T-helper 17 cell (primary cell): ENCODE measurements at regions not wholly inside any gene's neighbourhood (a gene's known extent, or its start where the extent isn't known, plus 50 kb on each side); places are given as distances from the start of the nearest gene placed in this dataset.

ENCODE experiments used
- ATAC-seq: fragments of 150-1000 bp; cut with Tn5 transposase; 2 replicates; pipeline ENCODE4 v1.10.0; 2021; ENCODE audit warnings: mild to moderate bottlenecking, moderate library complexity
- DNase-seq, 3 donors: peaks; one replicate each; pipeline versions ENCODE4 v3.0.0 to v3.0.0-alpha.2; 2020 to 2021
- H3K9me3 ChIP-seq: one replicate; pipeline ENCODE4 v1.7.0; 2013; ENCODE audit warnings: low read length, mild to moderate bottlenecking; ENCODE audit not compliant: control insufficient read depth, poor library complexity, severe bottlenecking
- H3K27ac Mint-ChIP-seq: one replicate; pipeline ENCODE4 v1.8.0; 2022; ENCODE audit warnings: mild to moderate bottlenecking, moderate library complexity, mixed read lengths
- H3K27me3 Mint-ChIP-seq: one replicate; pipeline ENCODE4 v1.8.0; 2022; ENCODE audit warnings: mixed read lengths
- H3K36me3 Mint-ChIP-seq: one replicate; pipeline ENCODE4 v1.8.0; 2022; ENCODE audit warnings: low read depth, mixed read lengths
- H3K4me1 Mint-ChIP-seq: one replicate; pipeline ENCODE4 v1.8.0; 2022; ENCODE audit warnings: mild to moderate bottlenecking, mixed read lengths
- H3K4me3 Mint-ChIP-seq: one replicate; pipeline ENCODE4 v1.8.0; 2022; ENCODE audit warnings: mild to moderate bottlenecking, moderate library complexity, mixed read lengths

GRCh38 chr1:57866998-57867397, 443.1 kb upstream of the DAB1 start:
- no peak for ATAC-seq
- Mint-ChIP-seq H3K36me3 (no peaks in the 10 kb centered on the region), H3K27ac (no peak overlapping the region), H3K4me1 (no peaks in the 10 kb centered on the region), H3K4me3 (no peak overlapping the region), H3K27me3 (no peaks in the 10 kb centered on the region)
- no peaks in the 10 kb centered on the region for H3K9me3 ChIP-seq
- DNase-seq, result no peak

DNA sequence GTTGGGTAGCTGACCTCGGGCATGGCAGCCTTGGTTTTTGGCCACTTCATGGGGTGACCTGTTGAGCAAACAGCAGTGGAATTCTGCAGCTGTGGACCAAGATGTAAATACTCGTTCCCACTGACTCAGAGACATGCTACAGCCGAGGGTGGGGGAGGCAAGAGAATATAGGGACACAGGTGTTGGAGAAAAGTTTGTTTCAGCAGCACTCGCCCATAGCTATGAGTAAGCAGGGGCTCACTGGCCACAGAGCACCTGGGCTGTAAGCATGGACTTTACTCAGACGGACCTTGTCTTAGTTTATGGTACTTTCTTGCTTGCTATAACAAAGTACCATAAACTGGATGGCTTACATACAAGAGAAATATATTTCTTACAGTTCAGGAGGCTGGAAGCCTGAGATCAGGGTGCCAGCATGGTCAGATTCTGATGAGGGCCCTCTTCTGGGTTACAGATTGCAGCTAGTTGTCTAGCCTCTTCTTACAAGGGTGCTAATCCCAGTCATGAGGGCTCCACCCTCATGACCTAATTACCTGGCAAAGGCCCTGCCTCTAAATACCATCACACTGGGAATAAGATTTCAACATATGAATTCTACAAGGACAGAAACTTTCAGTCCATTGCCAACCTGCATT, 437.2 kb upstream of the DAB1 start:
- ATAC-seq, result no peak
- no peak for DNase-seq
- Mint-ChIP-seq H3K27me3 (no peaks in the 10 kb centered on the region), H3K4me3 (no peak overlapping the region), H3K36me3 (no peaks in the 10 kb centered on the region), H3K4me1 (no peaks in the 10 kb centered on the region), H3K27ac (no peak overlapping the region)
- H3K9me3 ChIP-seq, result no peaks in the 10 kb centered on the region

- Mint-ChIP-seq H3K27ac (no peak overlapping the region), H3K4me1 (no peaks in the 10 kb centered on the region), H3K36me3 (no peaks in the 10 kb centered on the region), H3K4me3 (no peak overlapping the region), H3K27me3 (no peaks in the 10 kb centered on the region)
- no peaks in the 10 kb centered on the region for H3K9me3 ChIP-seq
- DNase-seq (no peak), ATAC-seq (no peak)
These were observed 436.5 kb upstream of the DAB1 start for GRCh38 chr1:57860325-57860724.

GRCh38 chr1:57858740-57859139, 434.9 kb upstream of the DAB1 start:
- no peak overlapping the region for H3K4me3 Mint-ChIP-seq
- no peak overlapping the region for H3K27ac Mint-ChIP-seq
- no peaks in the 10 kb centered on the region for H3K36me3 Mint-ChIP-seq
- no peaks in the 10 kb centered on the region for H3K9me3 ChIP-seq
- H3K4me1 Mint-ChIP-seq, result no peaks in the 10 kb centered on the region
- no peak for DNase-seq
- no peaks in the 10 kb centered on the region for H3K27me3 Mint-ChIP-seq
- ATAC-seq, result no peak

- DNase-seq (no peak), ATAC-seq (no peak)
- H3K9me3 ChIP-seq, result no peaks in the 10 kb centered on the region
- no peak overlapping the region for H3K4me3 Mint-ChIP-seq
- H3K27ac Mint-ChIP-seq, result no peak overlapping the region
- H3K36me3 Mint-ChIP-seq, result no peaks in the 10 kb centered on the region
- no peaks in the 10 kb centered on the region for H3K4me1 Mint-ChIP-seq
- no peaks in the 10 kb centered on the region for H3K27me3 Mint-ChIP-seq
These were observed 433.9 kb upstream of the DAB1 start for GRCh38 chr1:57857809-57858208.

- peaks cover 6% of the 10 kb centered on the region for H3K27me3 Mint-ChIP-seq
- DNase-seq (no peak), ATAC-seq (no peak)
- no peaks in the 10 kb centered on the region for H3K36me3 Mint-ChIP-seq
- no peaks in the 10 kb centered on the region for H3K9me3 ChIP-seq
- no peaks in the 10 kb centered on the region for H3K4me1 Mint-ChIP-seq
- H3K4me3 Mint-ChIP-seq, result no peak overlapping the region
- no peak overlapping the region for H3K27ac Mint-ChIP-seq
These were observed 430.6 kb upstream of the DAB1 start for GRCh38 chr1:57854436-57854835.

- ATAC-seq, result no peak
- H3K4me3 Mint-ChIP-seq, result no peak overlapping the region
- DNase-seq, result no peak
These were observed 426.5 kb upstream of the DAB1 start for GRCh38 chr1:57850176-57850940.

DNA sequence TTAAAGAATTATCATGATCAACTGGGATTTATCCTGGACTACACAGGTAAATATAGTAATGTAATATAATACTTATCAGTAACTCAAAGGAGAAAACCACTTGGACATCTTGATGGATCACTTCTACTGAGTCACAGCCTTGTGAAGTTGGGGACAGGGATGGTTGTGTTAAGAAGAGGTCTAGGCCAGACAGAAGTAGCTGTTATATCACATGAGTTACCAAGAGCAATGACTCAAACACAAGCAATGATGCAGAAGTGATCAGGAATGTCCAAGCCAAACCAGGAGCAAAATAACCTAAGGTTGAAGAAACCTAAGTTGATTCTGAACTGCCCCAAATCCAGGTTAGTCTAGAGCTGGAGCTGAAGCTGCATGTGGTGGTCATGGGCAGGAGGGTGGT, 424.5 kb upstream of the DAB1 start:
- Mint-ChIP-seq H3K27ac (no peak overlapping the region), H3K4me1 (no peaks in the 10 kb centered on the region), H3K27me3 (peaks cover 6% of the 10 kb centered on the region), H3K36me3 (no peaks in the 10 kb centered on the region), H3K4me3 (no peak overlapping the region)
- no peaks in the 10 kb centered on the region for H3K9me3 ChIP-seq
- DNase-seq (no peak), ATAC-seq (no peak)

More at GRCh38 chr1:57850176-57850940, 426.5 kb upstream of the DAB1 start:
- Mint-ChIP-seq H3K27ac (no peak overlapping the region), H3K36me3 (no peaks in the 10 kb centered on the region), H3K27me3 (peaks cover 6% of the 10 kb centered on the region), H3K4me1 (no peaks in the 10 kb centered on the region)
- H3K9me3 ChIP-seq, result no peaks in the 10 kb centered on the region

DNA sequence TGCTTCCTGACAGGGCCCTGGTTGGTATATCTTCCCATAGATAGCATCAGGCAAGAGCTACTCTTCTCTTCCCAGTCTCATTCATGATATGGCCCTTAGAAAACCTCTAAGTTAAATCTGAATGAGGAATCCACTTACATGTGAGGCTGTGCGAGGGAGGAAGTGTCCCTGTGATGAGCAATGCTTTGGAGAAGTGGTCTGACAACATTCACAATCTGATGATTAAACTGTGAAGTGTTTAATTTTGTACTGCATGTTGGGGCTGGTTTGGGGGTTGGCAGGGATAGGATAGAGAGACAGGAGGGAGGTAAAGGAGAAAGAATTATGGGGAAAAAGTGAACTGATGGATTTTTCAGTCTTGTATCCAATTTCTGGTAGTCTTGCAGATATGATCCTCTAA, 421.2 kb upstream of the DAB1 start:
- Mint-ChIP-seq H3K36me3 (no peaks in the 10 kb centered on the region), H3K4me1 (no peaks in the 10 kb centered on the region), H3K27me3 (no peaks in the 10 kb centered on the region), H3K4me3 (no peak overlapping the region), H3K27ac (no peak overlapping the region)
- ATAC-seq (no peak), DNase-seq (no peak)
- H3K9me3 ChIP-seq, result no peaks in the 10 kb centered on the region

DNA sequence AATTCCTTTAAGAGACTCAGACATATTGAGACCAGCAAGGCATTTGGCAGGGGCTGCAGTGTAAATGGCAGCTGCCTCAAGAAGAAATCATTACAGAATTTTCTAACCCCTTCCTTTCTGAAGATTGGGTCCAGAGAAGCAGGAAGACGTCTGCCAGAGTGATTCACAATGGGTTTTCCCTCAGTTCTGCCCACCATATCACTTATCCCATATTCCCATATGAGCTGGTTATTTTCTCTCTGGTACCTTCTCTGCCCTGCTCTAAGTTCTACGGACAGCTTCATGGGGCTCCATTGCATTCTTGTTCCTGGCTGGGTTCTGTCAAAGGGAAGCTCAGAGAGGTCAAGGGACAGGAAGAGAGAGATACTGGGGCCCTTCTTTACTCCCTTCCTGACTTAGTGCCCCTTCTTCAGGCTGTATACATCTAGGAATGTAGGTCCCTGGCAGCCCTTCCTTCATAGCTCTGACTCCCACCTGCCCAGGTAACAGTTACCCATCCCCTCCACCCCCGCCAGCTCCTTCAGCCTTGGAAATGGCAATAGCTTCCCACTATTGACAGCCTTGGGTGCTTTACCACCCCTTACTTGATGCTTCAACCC, 420.6 kb upstream of the DAB1 start:
- Mint-ChIP-seq H3K4me3 (no peak overlapping the region), H3K4me1 (no peaks in the 10 kb centered on the region), H3K27me3 (no peaks in the 10 kb centered on the region), H3K27ac (no peak overlapping the region), H3K36me3 (no peaks in the 10 kb centered on the region)
- H3K9me3 ChIP-seq, result no peaks in the 10 kb centered on the region
- ATAC-seq (no peak), DNase-seq (no peak)

DNA sequence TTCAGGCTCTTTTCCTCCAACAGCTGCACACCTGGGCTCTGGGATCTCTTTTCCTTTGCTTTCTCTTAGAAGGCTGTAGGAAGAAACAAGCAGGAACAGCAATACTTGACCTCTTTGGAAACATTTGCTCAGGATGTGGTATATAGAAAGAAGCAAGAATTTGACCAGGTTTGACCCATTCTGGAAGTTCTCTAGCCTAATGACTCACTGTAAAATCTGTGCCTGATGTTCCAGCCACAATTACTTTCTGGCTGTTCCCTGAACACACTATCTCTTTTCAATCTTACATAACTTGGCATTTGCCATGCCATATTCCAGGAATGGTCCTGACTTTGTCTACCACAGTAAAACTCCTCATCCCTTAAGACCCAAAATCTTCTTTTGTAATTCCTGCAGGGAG, 419.9 kb upstream of the DAB1 start:
- ATAC-seq (no peak), DNase-seq (no peak)
- no peaks in the 10 kb centered on the region for H3K9me3 ChIP-seq
- Mint-ChIP-seq H3K4me3 (no peak overlapping the region), H3K27me3 (no peaks in the 10 kb centered on the region), H3K4me1 (no peaks in the 10 kb centered on the region), H3K27ac (no peak overlapping the region), H3K36me3 (no peaks in the 10 kb centered on the region)

DNA sequence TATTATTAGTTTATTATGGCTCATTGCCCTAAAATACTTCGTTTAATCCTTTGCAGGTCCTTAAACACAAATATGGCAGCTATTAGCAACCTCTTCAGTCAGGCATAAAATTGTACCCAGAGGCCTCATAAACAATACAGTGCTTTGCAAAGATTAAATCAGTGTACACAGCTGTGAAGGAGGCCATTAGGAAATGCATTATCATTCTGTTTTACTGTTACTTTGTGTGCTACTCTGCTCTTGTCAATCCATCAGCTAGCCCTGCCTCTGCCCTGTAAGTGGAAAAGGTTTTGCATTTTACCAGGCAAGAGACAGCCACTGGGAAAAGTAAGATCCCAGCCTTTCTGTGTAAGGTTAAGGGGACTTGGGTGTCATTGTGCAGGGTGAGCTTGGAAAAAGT, 415.7 kb upstream of the DAB1 start:
- H3K36me3 Mint-ChIP-seq, result peaks cover 2% of the 10 kb centered on the region
- no peaks in the 10 kb centered on the region for H3K27me3 Mint-ChIP-seq
- no peaks in the 10 kb centered on the region for H3K4me1 Mint-ChIP-seq
- no peak overlapping the region for H3K27ac Mint-ChIP-seq
- no peaks in the 10 kb centered on the region for H3K9me3 ChIP-seq
- H3K4me3 Mint-ChIP-seq, result no peak overlapping the region
- no peak for ATAC-seq
- DNase-seq, result no peak

GRCh38 chr1:57839067-57839466, 415.2 kb upstream of the DAB1 start:
- no peak for DNase-seq
- H3K4me1 Mint-ChIP-seq, result no peaks in the 10 kb centered on the region
- no peak overlapping the region for H3K4me3 Mint-ChIP-seq
- no peaks in the 10 kb centered on the region for H3K27me3 Mint-ChIP-seq
- peaks cover 2% of the 10 kb centered on the region for H3K36me3 Mint-ChIP-seq
- H3K9me3 ChIP-seq, result no peaks in the 10 kb centered on the region
- no peak overlapping the region for H3K27ac Mint-ChIP-seq
- ATAC-seq, result no peak

DNA sequence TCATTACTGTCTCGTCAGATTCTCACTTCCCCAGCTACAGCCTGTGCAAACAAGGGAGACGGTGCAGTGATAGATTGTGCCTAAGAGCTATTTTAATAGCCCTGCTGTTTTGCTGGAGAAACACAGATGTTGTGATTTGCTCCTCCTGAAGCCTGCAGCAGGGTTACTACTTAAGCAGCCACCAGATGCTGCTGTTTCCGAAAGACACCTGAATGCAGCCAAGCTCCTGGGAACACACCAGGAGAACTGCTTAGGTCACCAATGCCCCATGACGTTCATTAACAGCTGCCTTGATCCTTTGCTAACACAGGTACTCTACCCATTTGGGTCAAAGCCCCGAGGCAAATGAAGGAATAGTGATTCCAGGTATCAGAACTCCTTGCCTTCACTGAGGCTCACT, 411.8 kb upstream of the DAB1 start:
- H3K4me1 Mint-ChIP-seq, result no peaks in the 10 kb centered on the region
- H3K36me3 Mint-ChIP-seq, result peaks cover 2% of the 10 kb centered on the region
- DNase-seq (no peak), ATAC-seq (no peak)
- H3K4me3 Mint-ChIP-seq, result no peak overlapping the region
- H3K27ac Mint-ChIP-seq, result no peak overlapping the region
- no peaks in the 10 kb centered on the region for H3K9me3 ChIP-seq
- H3K27me3 Mint-ChIP-seq, result no peaks in the 10 kb centered on the region
